ENCODE measurements at regions not wholly inside any gene's neighbourhood (a gene's known extent, or its start where the extent isn't known, plus 50 kb on each side); places are given as distances from the start of the nearest gene placed in this dataset.

DNA sequence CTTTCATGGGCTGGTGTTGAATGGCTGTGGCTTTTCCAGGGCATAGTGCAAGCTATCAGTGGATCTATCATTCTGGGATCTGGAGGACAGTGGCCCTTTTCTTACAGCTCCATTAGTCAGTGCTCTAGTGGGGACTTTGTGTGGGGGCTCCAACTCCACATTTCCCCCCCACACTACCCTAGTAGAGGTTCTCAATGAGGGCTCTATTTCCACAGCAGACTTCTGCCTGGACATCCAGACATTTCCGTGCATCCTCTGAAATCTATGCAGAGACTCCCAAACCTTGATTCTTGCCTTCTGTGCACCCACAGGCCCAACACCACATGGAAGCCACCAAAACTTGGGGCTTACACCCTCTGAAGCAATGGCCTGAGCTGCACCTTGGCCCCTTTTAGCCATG lies 208.3 kb upstream of the MKLN1 start:
- ChIA-PET CTCF (no interaction called here), RAD21 (ENCODE audit: low non-redundant PET in 1 of 2, low total read pairs in 2 of 2, uncharacterized antibody in 2 of 2, unreplicated experiment in 2 of 2) (no interaction called here), POLR2A (no interaction called here)
- no TSS peak for BruUV-seq (replicated peaks)
- H2AFZ ChIP-seq (ENCODE audit: low read depth, low read length, poor library complexity, severe bottlenecking) = no peak overlapping the region
- no peaks in the 10 kb centered on the region for H3K9me2 ChIP-seq (ENCODE audit: insufficient read depth)
- no peaks in the 10 kb centered on the region for H3K4me1 ChIP-seq (ENCODE audit: control insufficient read depth in 1 of 2, insufficient read depth in 2 of 2, low read length in 2 of 2)
- H3K27ac ChIP-seq (ENCODE audit: low read depth, low read length) = no peak overlapping the region
- no peaks in the 10 kb centered on the region for H3K36me3 ChIP-seq (ENCODE audit: control insufficient read depth in 1 of 2, insufficient read depth in 2 of 2, low read length in 2 of 2)
- H3K4me2 ChIP-seq (ENCODE audit: low read length) = no peak overlapping the region
- H4K20me1 ChIP-seq (ENCODE audit: insufficient read depth) = no peaks in the 10 kb centered on the region
- DNase-seq (ENCODE audit: low read depth, low spot score) (no peak), ATAC-seq (no peak)
- no peaks in the 10 kb centered on the region for H3K27me3 ChIP-seq (ENCODE audit: insufficient read depth, low read length)
- TF ChIP-seq, protein P1, sequence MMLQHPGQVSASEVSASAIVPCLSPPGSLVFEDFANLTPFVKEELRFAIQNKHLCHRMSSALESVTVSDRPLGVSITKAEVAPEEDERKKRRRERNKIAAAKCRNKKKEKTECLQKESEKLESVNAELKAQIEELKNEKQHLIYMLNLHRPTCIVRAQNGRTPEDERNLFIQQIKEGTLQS (IDR thresholded peaks at IDR 0.05) = no peak
- TF ChIP-seq POLR2AphosphoS5 (IDR thresholded peaks at IDR 0.05; ENCODE audit: low read depth, low read length) = no peak
- no peak for TF ChIP-seq EZH2phosphoT487 (IDR thresholded peaks at IDR 0.05; ENCODE audit: borderline replicate concordance)
- TF ChIP-seq SIN3A (IDR thresholded peaks at IDR 0.05; ENCODE audit: low read depth) = no peak
- H3K79me2 ChIP-seq (ENCODE audit: insufficient read depth, low read length) = no peaks in the 10 kb centered on the region
- H3K9ac ChIP-seq (ENCODE audit: low read length) = no peak overlapping the region
- H3K9me3 ChIP-seq (ENCODE audit: control insufficient read depth in 1 of 2, insufficient read depth in 1 of 2, low read depth in 1 of 2, low read length in 2 of 2) = no peaks in the 10 kb centered on the region
- intact Hi-C loops (cut with micrococcal nuclease) = no loop called here
- H3K4me3 ChIP-seq (replicated peaks in 1 of 2; ENCODE audit: low read depth in 1 of 2, low read length in 2 of 2) = no peak overlapping the region

DNA sequence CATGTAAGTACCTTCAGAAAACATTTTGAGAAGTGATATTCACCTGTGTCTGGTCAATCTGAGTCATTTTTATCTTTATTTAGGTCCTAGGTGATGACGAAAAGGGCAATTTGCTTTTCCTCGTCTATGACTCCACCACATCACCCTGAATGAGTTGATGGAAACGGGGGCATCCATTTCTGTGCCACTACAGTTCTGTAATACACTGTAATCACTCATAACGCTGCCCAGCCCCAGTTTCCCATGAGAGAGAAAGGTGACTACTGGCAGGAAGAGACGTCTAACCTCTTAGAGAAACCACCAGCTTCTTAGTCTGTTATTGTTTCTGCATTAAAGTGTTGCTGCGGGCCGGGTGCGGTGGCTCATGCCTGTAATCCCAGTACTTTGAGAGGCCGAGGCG lies 205.3 kb upstream of the MKLN1 start:
- no peaks in the 10 kb centered on the region for H3K79me2 ChIP-seq (ENCODE audit: insufficient read depth, low read length)
- no peaks in the 10 kb centered on the region for H4K20me1 ChIP-seq (ENCODE audit: insufficient read depth)
- no peaks in the 10 kb centered on the region for H3K27me3 ChIP-seq (ENCODE audit: insufficient read depth, low read length)
- H3K9me3 ChIP-seq (ENCODE audit: control insufficient read depth in 1 of 2, insufficient read depth in 1 of 2, low read depth in 1 of 2, low read length in 2 of 2) = no peaks in the 10 kb centered on the region
- no TSS peak for BruUV-seq (replicated peaks)
- TF ChIP-seq SRF (IDR thresholded peaks at IDR 0.05; ENCODE audit: low read depth) (no peak), EZH2 (IDR thresholded peaks at IDR 0.05) (no peak), ZFX (IDR thresholded peaks at IDR 0.05) (no peak), RAD21 (IDR thresholded peaks at IDR 0.05; ENCODE audit: low read depth) (no peak), TCF7L2 (IDR thresholded peaks at IDR 0.05; ENCODE audit: borderline replicate concordance, extremely low read depth, insufficient read depth, insufficient read length) (no peak), EGR1 (IDR thresholded peaks at IDR 0.05; ENCODE audit: low read depth) (no peak), SP1 (IDR thresholded peaks at IDR 0.05; ENCODE audit: low read depth) (no peak), EZH2phosphoT487 (IDR thresholded peaks at IDR 0.05; ENCODE audit: borderline replicate concordance) (no peak), SIN3A (IDR thresholded peaks at IDR 0.05; ENCODE audit: low read depth) (no peak), POLR2AphosphoS5 (IDR thresholded peaks at IDR 0.05; ENCODE audit: low read depth, low read length) (no peak)
- TF ChIP-seq, protein P2, sequence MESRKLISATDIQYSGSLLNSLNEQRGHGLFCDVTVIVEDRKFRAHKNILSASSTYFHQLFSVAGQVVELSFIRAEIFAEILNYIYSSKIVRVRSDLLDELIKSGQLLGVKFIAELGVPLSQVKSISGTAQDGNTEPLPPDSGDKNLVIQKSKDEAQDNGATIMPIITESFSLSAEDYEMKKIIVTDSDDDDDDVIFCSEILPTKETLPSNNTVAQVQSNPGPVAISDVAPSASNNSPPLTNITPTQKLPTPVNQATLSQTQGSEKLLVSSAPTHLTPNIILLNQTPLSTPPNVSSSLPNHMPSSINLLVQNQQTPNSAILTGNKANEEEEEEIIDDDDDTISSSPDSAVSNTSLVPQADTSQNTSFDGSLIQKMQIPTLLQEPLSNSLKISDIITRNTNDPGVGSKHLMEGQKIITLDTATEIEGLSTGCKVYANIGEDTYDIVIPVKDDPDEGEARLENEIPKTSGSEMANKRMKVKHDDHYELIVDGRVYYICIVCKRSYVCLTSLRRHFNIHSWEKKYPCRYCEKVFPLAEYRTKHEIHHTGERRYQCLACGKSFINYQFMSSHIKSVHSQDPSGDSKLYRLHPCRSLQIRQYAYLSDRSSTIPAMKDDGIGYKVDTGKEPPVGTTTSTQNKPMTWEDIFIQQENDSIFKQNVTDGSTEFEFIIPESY (IDR thresholded peaks at IDR 0.05; ENCODE audit: extremely low read depth, insufficient replicate concordance, low read length) = no peak
- TF ChIP-seq, protein P3, sequence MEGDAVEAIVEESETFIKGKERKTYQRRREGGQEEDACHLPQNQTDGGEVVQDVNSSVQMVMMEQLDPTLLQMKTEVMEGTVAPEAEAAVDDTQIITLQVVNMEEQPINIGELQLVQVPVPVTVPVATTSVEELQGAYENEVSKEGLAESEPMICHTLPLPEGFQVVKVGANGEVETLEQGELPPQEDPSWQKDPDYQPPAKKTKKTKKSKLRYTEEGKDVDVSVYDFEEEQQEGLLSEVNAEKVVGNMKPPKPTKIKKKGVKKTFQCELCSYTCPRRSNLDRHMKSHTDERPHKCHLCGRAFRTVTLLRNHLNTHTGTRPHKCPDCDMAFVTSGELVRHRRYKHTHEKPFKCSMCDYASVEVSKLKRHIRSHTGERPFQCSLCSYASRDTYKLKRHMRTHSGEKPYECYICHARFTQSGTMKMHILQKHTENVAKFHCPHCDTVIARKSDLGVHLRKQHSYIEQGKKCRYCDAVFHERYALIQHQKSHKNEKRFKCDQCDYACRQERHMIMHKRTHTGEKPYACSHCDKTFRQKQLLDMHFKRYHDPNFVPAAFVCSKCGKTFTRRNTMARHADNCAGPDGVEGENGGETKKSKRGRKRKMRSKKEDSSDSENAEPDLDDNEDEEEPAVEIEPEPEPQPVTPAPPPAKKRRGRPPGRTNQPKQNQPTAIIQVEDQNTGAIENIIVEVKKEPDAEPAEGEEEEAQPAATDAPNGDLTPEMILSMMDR (IDR thresholded peaks at IDR 0.05 in 2 of 3, conservative IDR thresholded peaks at IDR 0.05 in 1 of 3; ENCODE audit: borderline replicate concordance in 1 of 3, insufficient read depth in 1 of 3, low read depth in 2 of 3, low read length in 2 of 3) = no peak
- no peaks in the 10 kb centered on the region; the same call in 1 of the 2 replicates for H3K9me2 ChIP-seq (ENCODE audit: insufficient read depth)
- no peak overlapping the region for H3K4me2 ChIP-seq (ENCODE audit: low read length)
- POLR2A ChIA-PET = no interaction called here
- no peak overlapping the region for H3K4me3 ChIP-seq (replicated peaks in 1 of 2; ENCODE audit: low read depth in 1 of 2, low read length in 2 of 2)
- no peak overlapping the region for H2AFZ ChIP-seq (ENCODE audit: low read depth, low read length, poor library complexity, severe bottlenecking)
- H3K9ac ChIP-seq (ENCODE audit: low read length) = no peak overlapping the region
- no peaks in the 10 kb centered on the region for H3K4me1 ChIP-seq (ENCODE audit: control insufficient read depth in 1 of 2, insufficient read depth in 2 of 2, low read length in 2 of 2)
- no peaks in the 10 kb centered on the region for H3K36me3 ChIP-seq (ENCODE audit: control insufficient read depth in 1 of 2, insufficient read depth in 2 of 2, low read length in 2 of 2)
- intact Hi-C loops (cut with micrococcal nuclease) = no loop called here
- CTCF ChIA-PET = no interaction called here
- no peak for ATAC-seq
- RAD21 ChIA-PET (ENCODE audit: low non-redundant PET in 1 of 2, low total read pairs in 2 of 2, uncharacterized antibody in 2 of 2, unreplicated experiment in 2 of 2) = no interaction called here
- DNase-seq (ENCODE audit: low read depth, low spot score) = no peak
- no peak overlapping the region for H3K27ac ChIP-seq (ENCODE audit: low read depth, low read length)
